HG03280 (cell line): ENCODE measurements at regions not wholly inside any gene's neighbourhood (a gene's known extent, or its start where the extent isn't known, plus 50 kb on each side); places are given as distances from the start of the nearest gene placed in this dataset.

Experiments used
- ATAC-seq: cut with Tn5 transposase; IDR thresholded peaks from one replicate; pipeline ENCODE4 v1.9.1; 2021; ENCODE audit warnings: mild to moderate bottlenecking, moderate library complexity; ENCODE audit not compliant: unreplicated experiment

- no peak for ATAC-seq
Observed at GRCh38 chr1:5484451-5485165, 507.6 kb downstream of the NPHP4 start.

- no peak for ATAC-seq
Observed at GRCh38 chr1:5481889-5482288, 510.3 kb downstream of the NPHP4 start.

GRCh38 chr1:5480906-5481305 is 511.3 kb downstream of the NPHP4 start:
- no peak for ATAC-seq

- no peak for ATAC-seq
Observed at GRCh38 chr1:5479876-5480646, 512.2 kb downstream of the NPHP4 start.

GRCh38 chr1:5478961-5479360 is 513.3 kb downstream of the NPHP4 start:
- ATAC-seq, result no peak

GRCh38 chr1:5478156-5478695 is 514.0 kb downstream of the NPHP4 start:
- no peak for ATAC-seq

GRCh38 chr1:5477716-5478115 is 514.5 kb downstream of the NPHP4 start:
- ATAC-seq, result no peak

- no peak for ATAC-seq
Observed at GRCh38 chr1:5475572-5475971, 516.7 kb downstream of the NPHP4 start.

GRCh38 chr1:5473268-5473667 is 519.0 kb downstream of the NPHP4 start:
- no peak for ATAC-seq

- no peak for ATAC-seq
Observed at GRCh38 chr1:5466487-5466886, 525.7 kb downstream of the NPHP4 start.

- ATAC-seq, result no peak
Observed at GRCh38 chr1:5465281-5465711, 526.9 kb downstream of the NPHP4 start.

GRCh38 chr1:5464366-5464765 is 527.9 kb downstream of the NPHP4 start:
- no peak for ATAC-seq

- no peak for ATAC-seq
Observed at GRCh38 chr1:5460974-5461373, 531.3 kb downstream of the NPHP4 start.

- no peak for ATAC-seq
Observed at GRCh38 chr1:5459839-5460610, 532.2 kb downstream of the NPHP4 start.

GRCh38 chr1:5458248-5458647 is 534.0 kb downstream of the NPHP4 start:
- ATAC-seq, result no peak

- no peak for ATAC-seq
Observed at GRCh38 chr1:5456090-5456811, 536.0 kb downstream of the NPHP4 start.

GRCh38 chr1:5455651-5456050 is 536.6 kb downstream of the NPHP4 start:
- ATAC-seq, result no peak

- no peak for ATAC-seq
Observed at GRCh38 chr1:5455056-5455455, 537.2 kb downstream of the NPHP4 start.

GRCh38 chr1:5453347-5453746 is 538.9 kb downstream of the NPHP4 start:
- ATAC-seq, result no peak

- ATAC-seq, result no peak
Observed at GRCh38 chr1:5451671-5452070, 540.6 kb downstream of the NPHP4 start.

GRCh38 chr1:5448486-5448885 is 543.7 kb downstream of the NPHP4 start:
- no peak for ATAC-seq
